H9 (cell line): ENCODE measurements at regions not wholly inside any gene's neighbourhood (a gene's known extent, or its start where the extent isn't known, plus 50 kb on each side); places are given as distances from the start of the nearest gene placed in this dataset.
A peak's percentile ranks its signal among the peaks of the same experiment; 100 is the strongest.

Experiments used
- DNase-seq: peaks from one replicate; pipeline ENCODE4 v3.0.0-alpha.2; 2017
- H2AFZ ChIP-seq: one replicate; pipeline ENCODE4 v1.6.1; 2013; ENCODE audit warnings: mild to moderate bottlenecking, low read length, control low read depth, moderate library complexity
- H2AK5ac ChIP-seq: 2 replicates; pipeline ENCODE4 v1.6.1; 2013; ENCODE audit warnings: low read length, control low read depth, mixed read lengths; ENCODE audit not compliant: insufficient read length
- H2BK120ac ChIP-seq: one replicate; pipeline ENCODE4 v1.6.1; 2013; ENCODE audit warnings: low read depth, mild to moderate bottlenecking, low read length, control low read depth, inconsistent platforms; ENCODE audit not compliant: poor library complexity, severe bottlenecking
- H2BK12ac ChIP-seq: 2 replicates; pipeline ENCODE4 v1.6.1; 2013; ENCODE audit warnings: low read length, control low read depth, mixed read lengths, low read depth; ENCODE audit not compliant: insufficient read length
- H2BK15ac ChIP-seq: 2 replicates; pipeline ENCODE4 v1.6.1; 2013; ENCODE audit warnings: low read depth, low read length, control low read depth
- H2BK20ac ChIP-seq: one replicate; pipeline ENCODE4 v1.6.1; 2013; ENCODE audit warnings: low read depth, mild to moderate bottlenecking, low read length, control low read depth, inconsistent platforms; ENCODE audit not compliant: poor library complexity, severe bottlenecking
- H2BK5ac ChIP-seq: 2 replicates; pipeline ENCODE4 v1.6.1; 2013; ENCODE audit warnings: low read length, control low read depth, mixed read lengths; ENCODE audit not compliant: insufficient read length
- H3K14ac ChIP-seq: 2 replicates; pipeline ENCODE4 v1.6.1; 2013; ENCODE audit warnings: low read length, control low read depth; ENCODE audit not compliant: insufficient read depth
- H3K18ac ChIP-seq: 2 replicates; pipeline ENCODE4 v1.6.1; 2013; ENCODE audit warnings: low read depth, mild to moderate bottlenecking, mixed read lengths, low read length, control low read depth; ENCODE audit not compliant: insufficient read length
- H3K23ac ChIP-seq: 2 replicates; pipeline ENCODE4 v1.6.1; 2013; ENCODE audit warnings: low read length, control low read depth, mixed read lengths, low read depth; ENCODE audit not compliant: insufficient read length
- H3K23me2 ChIP-seq: 2 replicates; pipeline ENCODE4 v1.6.1; 2013; ENCODE audit warnings: low read depth, mild to moderate bottlenecking, mixed read lengths, low read length, control low read depth; ENCODE audit not compliant: insufficient read length, poor library complexity, severe bottlenecking
- H3K27ac ChIP-seq: 2 replicates; pipeline ENCODE4 v1.5.1; 2013; ENCODE audit warnings: low read length, control low read depth, mixed read lengths, low read depth; ENCODE audit not compliant: insufficient read length
- H3K27me3 ChIP-seq: 2 replicates; pipeline ENCODE4 v1.6.1; 2013; ENCODE audit warnings: low read length, control low read depth, inconsistent platforms; ENCODE audit not compliant: insufficient read depth
- H3K4ac ChIP-seq: 2 replicates; pipeline ENCODE4 v1.6.1; 2013; ENCODE audit warnings: low read depth, mild to moderate bottlenecking, control low read depth, inconsistent platforms, low read length, moderate library complexity
- H3K4me1 ChIP-seq: 2 replicates; pipeline ENCODE4 v1.6.1; 2013; ENCODE audit warnings: low read length, control low read depth, inconsistent platforms; ENCODE audit not compliant: insufficient read depth
- H3K4me2 ChIP-seq: 2 replicates; pipeline ENCODE4 v1.6.1; 2013; ENCODE audit warnings: low read length, control low read depth, mixed read lengths; ENCODE audit not compliant: insufficient read length, insufficient read depth
- H3K56ac ChIP-seq: 2 replicates; pipeline ENCODE4 v1.6.1; 2013; ENCODE audit warnings: low read depth, mild to moderate bottlenecking, mixed read lengths, low read length, control low read depth; ENCODE audit not compliant: insufficient read length
- H3K79me1 ChIP-seq: 2 replicates; pipeline ENCODE4 v1.6.1; 2013; ENCODE audit warnings: low read depth, mild to moderate bottlenecking, moderate library complexity, low read length, control low read depth, inconsistent platforms; ENCODE audit not compliant: insufficient read depth, poor library complexity, severe bottlenecking
- H3K79me2 ChIP-seq: 2 replicates; pipeline ENCODE4 v1.6.1; 2013; ENCODE audit warnings: low read length, control low read depth, inconsistent platforms; ENCODE audit not compliant: insufficient read depth
- H3K9ac ChIP-seq: 2 replicates; pipeline ENCODE4 v1.6.1; 2013; ENCODE audit warnings: low read length, control low read depth, mixed read lengths; ENCODE audit not compliant: insufficient read length; ENCODE audit errors: extremely low read depth
- H3K9me3 ChIP-seq: one replicate; pipeline ENCODE4 v1.6.1; 2013; ENCODE audit warnings: low read depth, low read length, inconsistent platforms; ENCODE audit not compliant: control insufficient read depth
- H3T11ph ChIP-seq: one replicate; pipeline ENCODE4 v1.6.1; 2013; ENCODE audit warnings: mild to moderate bottlenecking, low read length, control low read depth, inconsistent platforms
- H4K20me1 ChIP-seq: one replicate; pipeline ENCODE4 v1.6.1; 2013; ENCODE audit not compliant: control insufficient read depth, insufficient read length, insufficient read depth
- H4K5ac ChIP-seq: 2 replicates; pipeline ENCODE4 v1.6.1; 2013; ENCODE audit warnings: low read depth, mild to moderate bottlenecking, mixed read lengths, low read length, control low read depth; ENCODE audit not compliant: insufficient read length
- H4K8ac ChIP-seq: replicated peaks from 2 replicates; pipeline ENCODE4 v1.6.1; 2013; ENCODE audit warnings: low read length, control low read depth, mixed read lengths, low read depth; ENCODE audit not compliant: insufficient read length
- H4K91ac ChIP-seq: 2 replicates; pipeline ENCODE4 v1.6.1; 2013; ENCODE audit warnings: low read depth, mild to moderate bottlenecking, moderate library complexity, mixed read lengths, low read length, control low read depth; ENCODE audit not compliant: insufficient read length
- H3K27ac Mint-ChIP-seq, 3 experiments: 2 replicates in 2 of 3; 3 replicates in 1 of 3; pipeline ENCODE4 v1.8.0; 2020 to 2021; ENCODE audit warnings: mixed read lengths in 3 of 3, mild to moderate bottlenecking in 1 of 3, moderate library complexity in 1 of 3
- H3K27me3 Mint-ChIP-seq: 2 replicates; pipeline ENCODE4 v1.8.0; 2021; ENCODE audit warnings: low read depth, mild to moderate bottlenecking, moderate library complexity, mixed read lengths
- H3K36me3 Mint-ChIP-seq, 3 experiments: 2 replicates in 2 of 3; 3 replicates in 1 of 3; pipeline ENCODE4 v1.8.0; 2020 to 2021; ENCODE audit warnings: low read depth in 3 of 3, mixed read lengths in 3 of 3; ENCODE audit not compliant: insufficient read depth in 1 of 3
- H3K4me1 Mint-ChIP-seq, 2 experiments: 2 replicates each; pipeline ENCODE4 v1.8.0; 2020; ENCODE audit warnings: mixed read lengths in 2 of 2
- H3K4me3 Mint-ChIP-seq, 2 experiments: 2 replicates in 1 of 2; 3 replicates in 1 of 2; pipeline ENCODE4 v1.8.0; 2020 to 2021; ENCODE audit warnings: mild to moderate bottlenecking in 2 of 2, mixed read lengths in 2 of 2, moderate library complexity in 1 of 2
- H3K9me3 Mint-ChIP-seq, 2 experiments: 2 replicates in 1 of 2; 3 replicates in 1 of 2; pipeline ENCODE4 v1.8.0; 2020; ENCODE audit warnings: mild to moderate bottlenecking in 2 of 2, mixed read lengths in 2 of 2, moderate library complexity in 1 of 2
- CTCF ChIP-seq: fragments of 200-600 bp; sonication (generic); conservative IDR thresholded peaks from 3 replicates; pipeline ENCODE4 v1.8.0; 2021; ENCODE audit warnings: antibody characterized with exemption, mild to moderate bottlenecking
- WGBS: extraction: QIAGEN DNeasy Blood & Tissue Kit; methylation state at CpG from one replicate; pipeline ENCODE4 v1.1.7; 2013; ENCODE audit warnings: missing lambda C conversion rate, low lambda C conversion rate, mixed read lengths; ENCODE audit not compliant: insufficient read length; ENCODE audit errors: extremely low coverage; 5-methylcytosine and 5-hydroxymethylcytosine counted together

DNA sequence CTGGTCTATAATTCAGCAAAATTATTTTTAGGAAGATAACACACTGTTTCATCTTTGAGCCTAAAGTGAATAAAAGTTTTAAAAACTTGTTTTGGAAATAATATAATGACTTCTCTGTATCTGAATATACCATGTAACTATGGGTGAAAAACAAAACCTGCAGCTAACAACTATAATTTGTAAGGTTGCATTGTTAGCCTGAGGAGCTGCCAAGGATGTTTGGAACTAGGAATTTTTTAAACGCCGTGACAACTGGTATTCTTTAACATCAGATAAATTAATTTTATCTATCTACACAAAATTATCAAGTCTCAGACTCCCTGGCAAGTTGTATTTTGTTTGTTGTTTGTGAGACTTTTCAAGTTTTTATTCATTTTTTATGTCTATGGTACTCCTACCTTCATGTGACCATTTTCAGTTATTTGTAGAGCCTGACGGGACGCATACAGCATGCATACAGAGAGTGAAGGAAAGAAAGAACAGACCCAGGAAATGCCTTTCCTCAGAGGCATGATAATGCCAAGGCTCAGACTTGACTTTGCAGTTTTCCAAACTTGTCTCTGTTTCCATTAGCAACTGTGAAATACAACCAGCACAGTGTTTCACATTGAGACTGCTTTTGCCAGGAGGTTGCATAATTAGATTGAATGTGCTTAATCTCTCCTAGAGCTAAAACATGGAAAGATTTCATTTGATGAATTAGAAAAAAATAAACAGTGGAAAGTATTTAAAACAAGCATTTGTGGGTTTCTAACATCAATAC lies 60.8 kb upstream of the ARHGEF26 start:
- H3K9me3 ChIP-seq = no peaks in the 10 kb centered on the region
- Mint-ChIP-seq H3K9me3 (no peaks in the 10 kb centered on the region), H3K36me3 (no peaks in the 10 kb centered on the region), H3K4me1 (peaks cover 21 to 25% of the 10 kb centered on the region in 2 experiments), H3K4me3 (no peak overlapping the region), H3K27ac (peak overlapping the region; percentile 65 to 84 (median 76); a peak in 5 of 7 replicates), H3K27me3 (no peaks in the 10 kb centered on the region; the same call in 1 of the 2 replicates)
- WGBS = no CpG with 5 or more reads among the region's 4 CpGs
- H2AFZ ChIP-seq = no peak overlapping the region
- no peak overlapping the region for H3K14ac ChIP-seq
- no peaks in the 10 kb centered on the region for H3K79me2 ChIP-seq
- no peak overlapping the region for H2BK120ac ChIP-seq
- H2BK5ac ChIP-seq = no peak overlapping the region
- H3K18ac ChIP-seq = no peak overlapping the region
- DNase-seq = peak; percentile 35
- no peak overlapping the region for H4K5ac ChIP-seq
- H4K91ac ChIP-seq = no peak overlapping the region
- H3K56ac ChIP-seq = no peak overlapping the region
- H3T11ph ChIP-seq = no peak overlapping the region
- H3K4me1 ChIP-seq = 0 out of 2 replicates have a peak, but pooled peaks cover 3% of the 10 kb centered on the region
- no peaks in the 10 kb centered on the region for H3K23me2 ChIP-seq
- peak overlapping the region; percentile 58 for H3K27ac ChIP-seq
- TF ChIP-seq CTCF = no peak
- no peaks in the 10 kb centered on the region for H3K79me1 ChIP-seq
- H3K23ac ChIP-seq = no peak overlapping the region
- no peak overlapping the region for H3K9ac ChIP-seq
- H3K4ac ChIP-seq = no peak overlapping the region
- no peaks in the 10 kb centered on the region for H3K27me3 ChIP-seq
- no peak overlapping the region for H4K8ac ChIP-seq
- no peak overlapping the region for H2BK12ac ChIP-seq
- H2BK15ac ChIP-seq = no peak overlapping the region
- no peaks in the 10 kb centered on the region for H4K20me1 ChIP-seq
- H2AK5ac ChIP-seq = no peak overlapping the region
- H2BK20ac ChIP-seq = no peak overlapping the region
- no peak overlapping the region for H3K4me2 ChIP-seq
